ENCODE measurements at regions not wholly inside any gene's neighbourhood (a gene's known extent, or its start where the extent isn't known, plus 50 kb on each side); places are given as distances from the start of the nearest gene placed in this dataset.

DNA sequence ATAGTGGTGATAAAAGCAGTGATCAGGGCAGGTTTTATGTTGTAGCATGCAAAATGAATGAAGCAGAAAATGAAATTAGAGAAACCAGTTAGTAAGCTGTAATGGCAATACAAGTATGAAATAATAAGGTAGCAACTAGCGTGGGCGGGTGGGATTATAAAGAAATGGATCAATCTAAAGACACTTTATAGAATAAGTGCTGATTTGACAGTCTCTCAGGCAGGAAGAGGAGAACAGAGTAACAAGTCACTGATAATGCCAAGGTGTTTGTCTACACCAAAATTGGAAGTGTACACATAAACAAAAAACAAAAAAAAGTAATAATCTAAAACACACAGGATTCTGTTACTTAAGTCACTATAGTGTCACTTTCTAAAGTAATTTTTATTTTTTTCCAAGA, 51.0 kb upstream of the PCBP1 start:
- no peak for DNase-seq (ENCODE audit: insufficient read length, low spot score, missing footprints)
- Histone ChIP-seq H3K4me3 (ENCODE audit: insufficient read depth, low read length) (no peak overlapping the region), H3K4me1 (ENCODE audit: insufficient read depth, low read length) (peaks cover 15% of the 10 kb centered on the region), H3K4me2 (ENCODE audit: insufficient read depth, low read length) (no peak overlapping the region), H3K27ac (ENCODE audit: low read depth, low read length) (no peak overlapping the region), H3K27me3 (ENCODE audit: insufficient read depth, low read length) (no peaks in the 10 kb centered on the region), H2AFZ (ENCODE audit: low read length) (no peak overlapping the region), H4K20me1 (ENCODE audit: insufficient read depth, low read length) (no peaks in the 10 kb centered on the region), H3K9me3 (ENCODE audit: low read depth, low read length) (no peaks in the 10 kb centered on the region), H3K36me3 (ENCODE audit: insufficient read depth, low read length) (no peaks in the 10 kb centered on the region), H3K79me2 (ENCODE audit: insufficient read depth, low read length) (no peaks in the 10 kb centered on the region)
- TF ChIP-seq, protein P1, sequence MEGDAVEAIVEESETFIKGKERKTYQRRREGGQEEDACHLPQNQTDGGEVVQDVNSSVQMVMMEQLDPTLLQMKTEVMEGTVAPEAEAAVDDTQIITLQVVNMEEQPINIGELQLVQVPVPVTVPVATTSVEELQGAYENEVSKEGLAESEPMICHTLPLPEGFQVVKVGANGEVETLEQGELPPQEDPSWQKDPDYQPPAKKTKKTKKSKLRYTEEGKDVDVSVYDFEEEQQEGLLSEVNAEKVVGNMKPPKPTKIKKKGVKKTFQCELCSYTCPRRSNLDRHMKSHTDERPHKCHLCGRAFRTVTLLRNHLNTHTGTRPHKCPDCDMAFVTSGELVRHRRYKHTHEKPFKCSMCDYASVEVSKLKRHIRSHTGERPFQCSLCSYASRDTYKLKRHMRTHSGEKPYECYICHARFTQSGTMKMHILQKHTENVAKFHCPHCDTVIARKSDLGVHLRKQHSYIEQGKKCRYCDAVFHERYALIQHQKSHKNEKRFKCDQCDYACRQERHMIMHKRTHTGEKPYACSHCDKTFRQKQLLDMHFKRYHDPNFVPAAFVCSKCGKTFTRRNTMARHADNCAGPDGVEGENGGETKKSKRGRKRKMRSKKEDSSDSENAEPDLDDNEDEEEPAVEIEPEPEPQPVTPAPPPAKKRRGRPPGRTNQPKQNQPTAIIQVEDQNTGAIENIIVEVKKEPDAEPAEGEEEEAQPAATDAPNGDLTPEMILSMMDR (IDR thresholded peaks at IDR 0.05; ENCODE audit: extremely low read depth, low read depth, low read length), result no peak

DNA sequence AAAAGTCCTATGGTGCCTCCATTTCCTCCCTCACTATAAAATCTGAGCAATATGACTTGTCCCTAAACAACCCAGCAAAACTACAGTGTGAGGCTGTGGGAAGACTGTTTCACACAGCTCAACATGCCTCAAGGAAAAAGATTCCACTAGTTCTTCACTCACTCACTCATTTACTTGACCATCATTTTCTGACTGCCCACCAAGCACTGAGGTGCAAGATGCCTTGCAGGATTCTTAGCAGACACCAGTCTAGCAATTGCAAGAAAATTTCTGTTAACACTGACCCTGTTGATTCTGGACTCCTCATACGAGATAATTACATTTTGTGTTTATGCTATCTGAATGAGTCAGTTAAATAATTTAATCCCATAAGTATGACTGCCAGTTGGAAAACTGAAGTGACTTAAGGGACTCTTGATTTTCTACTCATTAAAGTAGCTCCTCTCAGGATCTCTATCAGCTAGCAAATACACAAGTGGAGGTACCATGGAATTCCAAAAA, 51.9 kb upstream of the PCBP1 start:
- Histone ChIP-seq H3K4me3 (ENCODE audit: insufficient read depth, low read length) (no peak overlapping the region), H3K9me3 (ENCODE audit: low read depth, low read length) (no peaks in the 10 kb centered on the region), H3K79me2 (ENCODE audit: insufficient read depth, low read length) (no peaks in the 10 kb centered on the region), H4K20me1 (ENCODE audit: insufficient read depth, low read length) (no peaks in the 10 kb centered on the region), H3K27ac (ENCODE audit: low read depth, low read length) (peak overlapping the region; percentile 8), H3K27me3 (ENCODE audit: insufficient read depth, low read length) (no peaks in the 10 kb centered on the region), H3K4me2 (ENCODE audit: insufficient read depth, low read length) (peak overlapping the region; percentile 38), H3K4me1 (ENCODE audit: insufficient read depth, low read length) (peaks cover 14% of the 10 kb centered on the region), H3K36me3 (ENCODE audit: insufficient read depth, low read length) (no peaks in the 10 kb centered on the region), H2AFZ (ENCODE audit: low read length) (peak overlapping the region; percentile 16)
- TF ChIP-seq, protein P1 (IDR thresholded peaks at IDR 0.05; ENCODE audit: extremely low read depth, low read depth, low read length), result no peak
- DNase-seq (ENCODE audit: insufficient read length, low spot score, missing footprints), result peak; percentile 25

DNA sequence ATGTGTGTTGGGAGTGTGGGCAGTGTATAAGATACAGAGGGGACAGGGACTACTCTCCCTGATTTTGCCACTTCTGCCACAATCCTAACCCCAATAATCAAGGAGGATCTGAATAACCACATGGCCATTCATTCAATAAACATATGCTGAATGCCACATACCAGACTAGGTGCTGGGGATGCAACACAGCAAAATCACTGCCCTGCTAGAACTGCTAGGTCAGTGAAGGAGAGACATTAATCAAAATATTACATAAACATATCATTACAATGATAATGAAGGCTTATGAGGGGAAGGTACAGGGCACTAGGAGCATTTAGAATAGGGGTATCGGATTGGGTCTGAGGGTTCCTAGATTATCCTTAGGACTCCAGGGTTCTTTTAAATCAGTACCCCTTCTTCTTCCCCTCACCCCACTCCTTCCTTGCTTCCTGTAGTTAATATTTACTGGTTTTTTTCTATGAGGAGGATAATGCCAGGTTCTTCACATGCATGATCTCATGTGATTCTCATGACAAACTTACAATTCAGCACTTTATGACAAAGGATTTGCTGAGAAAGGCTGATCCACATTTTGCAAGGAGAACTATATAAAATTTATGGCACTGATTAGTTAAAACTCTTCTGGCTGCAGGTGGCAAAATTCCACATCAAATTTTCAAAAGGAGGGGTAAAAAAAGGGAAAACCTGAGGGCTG, 56.4 kb upstream of the PCBP1 start:
- Histone ChIP-seq H3K4me1 (ENCODE audit: insufficient read depth, low read length) (peaks cover 25% of the 10 kb centered on the region), H3K4me3 (ENCODE audit: insufficient read depth, low read length) (no peak overlapping the region), H3K27me3 (ENCODE audit: insufficient read depth, low read length) (no peaks in the 10 kb centered on the region), H3K27ac (ENCODE audit: low read depth, low read length) (peak overlapping the region; percentile 79), H3K79me2 (ENCODE audit: insufficient read depth, low read length) (no peaks in the 10 kb centered on the region), H3K36me3 (ENCODE audit: insufficient read depth, low read length) (no peaks in the 10 kb centered on the region), H3K4me2 (ENCODE audit: insufficient read depth, low read length) (no peak overlapping the region), H2AFZ (ENCODE audit: low read length) (peak overlapping the region; percentile 88), H3K9me3 (ENCODE audit: low read depth, low read length) (no peaks in the 10 kb centered on the region), H4K20me1 (ENCODE audit: insufficient read depth, low read length) (no peaks in the 10 kb centered on the region)
- DNase-seq (ENCODE audit: insufficient read length, low spot score, missing footprints), result peak; percentile 44
- TF ChIP-seq, protein P1 (IDR thresholded peaks at IDR 0.05; ENCODE audit: extremely low read depth, low read depth, low read length), result no peak

DNA sequence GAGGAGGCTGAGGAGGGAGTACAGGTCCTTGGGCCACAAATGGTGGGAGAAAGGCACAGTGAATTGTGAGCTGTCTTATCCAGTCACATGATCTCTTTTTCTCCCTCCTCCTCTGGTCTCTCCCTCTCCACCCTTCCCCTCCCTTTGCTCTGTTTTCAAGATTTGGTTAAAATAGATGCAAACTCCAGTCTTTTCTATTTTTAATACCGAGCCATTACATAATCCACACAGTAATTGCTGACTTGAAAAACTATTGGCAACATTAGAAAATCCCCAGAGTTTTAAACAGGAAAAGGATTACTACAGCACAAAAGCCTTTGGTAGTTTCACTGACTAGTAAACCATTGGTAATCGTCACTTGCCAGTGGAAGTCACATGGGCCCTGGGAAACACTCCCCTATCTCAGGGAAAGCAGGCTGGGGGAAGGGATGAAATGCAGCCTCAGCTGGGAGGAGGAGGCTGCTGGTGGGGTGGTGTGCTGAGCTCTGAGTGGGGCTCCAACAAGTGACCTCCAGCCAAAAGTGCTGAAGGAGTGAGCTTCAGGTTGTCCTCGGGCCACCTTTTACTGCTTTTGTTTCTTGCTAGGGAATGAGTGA, 57.4 kb upstream of the PCBP1 start:
- Histone ChIP-seq H3K4me3 (ENCODE audit: insufficient read depth, low read length) (peak overlapping the region; percentile 30), H3K27me3 (ENCODE audit: insufficient read depth, low read length) (no peaks in the 10 kb centered on the region), H3K4me1 (ENCODE audit: insufficient read depth, low read length) (peaks cover 16% of the 10 kb centered on the region), H3K36me3 (ENCODE audit: insufficient read depth, low read length) (no peaks in the 10 kb centered on the region), H3K4me2 (ENCODE audit: insufficient read depth, low read length) (peak overlapping the region; percentile 73), H4K20me1 (ENCODE audit: insufficient read depth, low read length) (no peaks in the 10 kb centered on the region), H3K79me2 (ENCODE audit: insufficient read depth, low read length) (no peaks in the 10 kb centered on the region), H3K9me3 (ENCODE audit: low read depth, low read length) (no peaks in the 10 kb centered on the region), H2AFZ (ENCODE audit: low read length) (peak overlapping the region; percentile 88), H3K27ac (ENCODE audit: low read depth, low read length) (peak overlapping the region; percentile 79)
- DNase-seq (ENCODE audit: insufficient read length, low spot score, missing footprints), result peak; percentile 85
- TF ChIP-seq, protein P1 (IDR thresholded peaks at IDR 0.05; ENCODE audit: extremely low read depth, low read depth, low read length), result no peak
